Stimulated activated CD4-positive, alpha-beta T cell treated with anti-CD3 and anti-CD28 coated beads, Interleukin-4, amount 100 ng/mL, for 48 hours (primary cell): ENCODE measurements at regions not wholly inside any gene's neighbourhood (a gene's known extent, or its start where the extent isn't known, plus 50 kb on each side); places are given as distances from the start of the nearest gene placed in this dataset.

Experiments
- DNase-seq, 2 donors: peaks; one replicate each; pipeline ENCODE4 v3.0.0-alpha.2; 2020; ENCODE audit warnings: low read depth in 2 of 2

DNA sequence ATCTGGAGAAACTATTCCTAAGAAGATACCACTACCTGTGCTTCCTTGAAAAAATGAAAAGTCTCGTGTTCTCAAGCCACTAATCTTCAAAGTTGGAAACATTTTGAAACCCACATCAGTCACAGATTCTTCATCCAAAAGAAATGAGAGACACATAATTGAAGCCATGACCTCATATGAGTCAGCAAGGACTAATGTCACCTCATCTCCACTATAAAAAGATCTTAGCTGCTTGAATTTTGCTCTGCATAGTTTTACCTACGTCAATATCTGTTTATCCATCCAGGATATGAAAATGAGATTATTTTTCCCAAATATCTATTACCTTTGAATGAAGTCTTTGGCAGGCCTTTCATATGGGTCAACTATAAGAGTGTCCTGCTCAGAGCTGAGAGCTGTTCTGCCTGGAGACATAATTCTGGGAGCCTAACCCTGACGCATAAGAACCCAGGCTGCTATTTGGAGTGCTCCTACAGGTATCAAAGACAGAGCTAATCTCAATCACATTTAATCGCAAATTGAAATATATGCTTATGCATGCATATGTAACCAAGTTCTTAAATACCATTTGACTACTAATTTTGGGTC is 312.5 kb upstream of the PKN2 start:
- DNase-seq: no peak

- no peak for DNase-seq
Observed at GRCh38 chr1:88375977-88376376, 308.1 kb upstream of the PKN2 start.

DNA sequence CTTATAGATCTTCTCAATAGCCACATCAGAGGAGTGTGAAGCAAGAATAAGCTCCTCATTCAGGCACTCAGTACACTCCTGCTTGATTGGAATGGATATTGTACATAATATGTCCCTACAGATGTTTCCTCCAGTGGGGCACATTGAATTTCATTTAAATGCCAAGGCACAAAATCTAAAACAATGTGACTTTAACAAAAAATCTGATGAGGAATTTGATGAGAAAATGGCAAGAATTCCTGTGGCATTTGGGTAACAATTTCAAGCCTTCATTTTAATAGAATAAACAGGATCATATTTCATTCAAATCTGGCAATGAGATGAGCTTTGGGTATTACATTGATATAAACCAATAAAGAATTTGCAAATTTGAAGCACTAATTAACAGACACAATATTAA is 307.7 kb upstream of the PKN2 start:
- no peak for DNase-seq

GRCh38 chr1:88378560-88378959 is 305.5 kb upstream of the PKN2 start:
- no peak for DNase-seq

- DNase-seq: no peak
Observed at GRCh38 chr1:88394958-88395357, 289.1 kb upstream of the PKN2 start.

DNA sequence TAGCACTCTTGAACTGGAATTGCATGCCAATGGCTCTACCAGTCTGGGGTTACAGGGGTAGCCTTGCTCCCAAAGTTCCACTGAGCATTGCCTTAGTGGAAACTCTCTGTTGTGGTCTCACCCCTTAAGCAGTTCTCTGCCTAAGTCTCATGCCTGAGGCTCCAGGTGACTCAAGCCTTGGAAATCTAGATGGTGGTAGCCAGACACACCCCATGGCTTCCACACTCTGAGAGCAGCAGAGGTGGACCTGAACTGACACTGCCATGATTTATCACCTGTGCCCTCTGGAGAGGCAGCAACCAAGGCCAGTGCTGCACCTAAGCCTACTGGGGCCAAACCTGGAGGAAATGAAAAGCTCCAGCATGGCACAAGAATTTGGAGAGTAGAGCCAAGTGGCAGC is 285.7 kb upstream of the PKN2 start:
- DNase-seq: no peak

GRCh38 chr1:88399690-88400089 is 284.4 kb upstream of the PKN2 start:
- DNase-seq: no peak

DNA sequence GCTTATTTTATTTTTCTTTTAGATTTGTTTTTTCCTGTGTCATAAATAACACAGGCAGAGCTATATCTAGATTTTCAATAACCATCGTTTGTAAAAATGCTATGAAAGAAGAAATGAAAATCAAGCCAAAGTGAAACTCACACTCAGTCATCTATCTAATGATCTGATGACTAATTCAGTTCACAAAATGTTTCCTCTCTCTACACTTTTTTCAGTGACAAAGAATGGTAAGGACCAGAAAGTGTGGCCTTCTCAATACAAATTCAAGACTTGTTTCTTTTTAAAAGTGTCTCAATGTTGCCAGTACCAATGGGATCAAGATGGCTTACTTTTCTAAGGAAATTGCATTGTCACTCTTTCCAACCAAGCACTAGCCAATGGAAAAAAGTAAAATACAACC is 282.8 kb upstream of the PKN2 start:
- no peak for DNase-seq

DNA sequence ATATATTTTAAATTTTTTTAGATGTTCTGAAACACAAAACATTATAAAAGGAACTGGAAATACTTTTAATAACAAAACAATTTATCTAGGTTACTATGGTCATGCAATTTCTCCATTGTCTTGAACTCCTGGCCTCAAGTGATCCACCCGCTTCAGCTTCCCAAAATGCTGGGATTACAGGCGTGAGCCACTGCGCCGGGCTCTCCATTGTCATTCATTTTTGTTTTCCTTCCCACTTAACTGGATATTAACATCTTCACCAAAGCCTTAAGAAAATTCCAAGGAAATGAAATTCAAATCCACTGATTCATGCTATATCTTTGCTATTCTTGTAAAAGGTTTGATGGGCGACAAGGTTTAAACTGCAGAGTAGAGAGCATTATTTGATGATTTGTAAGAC is 279.5 kb upstream of the PKN2 start:
- DNase-seq: no peak

- DNase-seq: no peak
Observed at GRCh38 chr1:88407248-88407647, 276.8 kb upstream of the PKN2 start.

DNA sequence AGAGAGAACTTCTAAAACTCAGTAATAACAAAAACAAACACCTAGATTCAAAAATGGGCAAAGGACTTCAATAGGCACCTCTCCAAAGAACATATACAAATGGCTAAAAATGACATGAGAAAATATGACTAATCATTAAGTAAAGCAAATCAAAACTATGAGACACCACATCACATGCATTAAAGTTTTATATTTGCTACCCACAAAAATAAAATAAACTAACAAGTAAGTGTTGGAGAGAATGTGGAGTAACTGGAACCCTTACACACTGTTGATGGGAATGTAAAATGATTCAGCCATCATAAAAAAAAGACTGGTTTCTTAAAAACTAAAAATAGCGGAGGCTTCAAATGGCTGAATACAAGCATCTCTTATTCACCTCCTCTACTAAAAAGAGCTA is 262.1 kb upstream of the PKN2 start:
- no peak for DNase-seq

- DNase-seq: no peak
Observed at GRCh38 chr1:88433556-88433955, 250.5 kb upstream of the PKN2 start.

DNA sequence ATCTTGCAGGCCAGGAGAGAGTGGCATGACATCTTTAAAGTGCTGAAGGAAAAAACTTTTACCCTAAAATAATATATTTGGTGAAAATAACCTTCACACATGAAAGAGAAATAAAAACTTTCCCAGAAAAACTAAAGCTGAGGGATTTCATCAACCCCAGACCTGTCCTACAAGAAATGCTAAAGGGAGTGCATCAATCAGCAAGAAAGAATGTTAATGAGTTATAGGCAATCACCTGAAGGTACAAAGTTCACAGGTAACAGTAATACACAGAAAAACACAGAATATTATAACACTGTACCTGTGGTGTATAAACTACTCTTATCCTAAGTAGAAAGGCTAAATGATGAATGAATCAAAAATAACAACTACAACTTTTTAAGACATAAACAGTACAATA is 249.2 kb upstream of the PKN2 start:
- DNase-seq: no peak

- DNase-seq: no peak
Observed at GRCh38 chr1:88441022-88441421, 243.1 kb upstream of the PKN2 start.

GRCh38 chr1:88451856-88452255 is 232.2 kb upstream of the PKN2 start:
- DNase-seq: no peak

GRCh38 chr1:88453295-88453694 is 230.8 kb upstream of the PKN2 start:
- no peak for DNase-seq

DNA sequence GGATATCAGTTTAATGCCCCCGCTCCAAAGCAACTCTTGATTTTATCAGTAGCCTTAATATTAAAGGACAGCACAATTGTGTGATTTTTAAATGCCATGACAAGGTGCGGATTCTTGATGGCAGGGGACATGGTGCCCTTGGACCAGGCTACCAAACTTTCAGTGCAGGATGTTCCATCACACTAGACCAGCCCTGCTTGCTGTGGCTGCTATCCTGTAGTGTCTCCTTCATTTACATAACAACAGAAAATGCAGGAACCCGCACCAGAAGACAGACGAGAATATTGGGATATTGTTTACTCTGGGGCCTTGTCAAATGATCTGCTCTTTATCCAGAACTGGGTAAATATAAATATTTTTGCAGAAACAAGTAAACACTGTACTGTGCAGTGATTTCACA is 229.3 kb upstream of the PKN2 start:
- DNase-seq: no peak

DNA sequence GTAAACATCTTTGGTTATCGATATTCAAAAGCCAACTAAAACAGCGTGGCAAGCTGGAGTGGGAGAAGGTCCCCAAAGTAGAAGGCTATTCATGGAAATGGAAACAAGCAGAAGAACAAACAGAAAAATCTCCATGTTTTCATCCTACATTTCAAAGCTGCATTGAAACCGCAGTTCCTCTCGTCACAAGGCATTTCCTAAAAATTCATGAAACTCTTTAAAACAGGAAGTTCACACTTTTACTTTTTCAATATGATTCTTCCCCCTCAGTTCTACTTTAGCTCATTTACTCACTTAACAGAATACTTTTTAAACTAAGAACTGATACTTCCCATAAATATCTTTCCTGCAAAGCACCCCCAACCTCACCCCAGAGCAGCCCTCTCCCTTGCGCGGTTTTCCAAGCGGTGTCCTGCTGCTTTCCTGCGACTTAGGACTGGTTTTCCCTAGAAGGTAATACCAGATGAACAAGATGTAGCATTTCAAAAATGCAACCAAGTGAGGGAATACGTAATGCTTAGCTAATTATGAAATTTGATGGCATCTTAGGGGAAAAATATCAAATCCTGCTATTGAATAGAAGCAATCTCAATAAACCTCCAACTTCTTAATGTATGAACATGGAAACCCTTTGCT is 228.3 kb upstream of the PKN2 start:
- no peak for DNase-seq

DNA sequence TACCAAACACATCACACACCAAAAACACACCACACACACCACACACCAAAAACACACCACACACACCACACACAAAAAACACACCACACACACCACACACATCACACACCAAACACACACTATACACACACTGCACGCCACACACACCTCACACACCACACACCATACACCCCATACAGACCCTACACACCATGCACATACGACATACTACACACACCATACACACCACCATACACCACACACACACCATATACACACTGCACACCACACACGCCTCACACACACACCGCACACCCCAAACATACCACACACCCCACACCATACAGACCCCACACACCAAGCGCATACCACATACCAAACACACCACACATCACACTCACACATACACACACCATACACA is 226.9 kb upstream of the PKN2 start:
- no peak for DNase-seq

DNA sequence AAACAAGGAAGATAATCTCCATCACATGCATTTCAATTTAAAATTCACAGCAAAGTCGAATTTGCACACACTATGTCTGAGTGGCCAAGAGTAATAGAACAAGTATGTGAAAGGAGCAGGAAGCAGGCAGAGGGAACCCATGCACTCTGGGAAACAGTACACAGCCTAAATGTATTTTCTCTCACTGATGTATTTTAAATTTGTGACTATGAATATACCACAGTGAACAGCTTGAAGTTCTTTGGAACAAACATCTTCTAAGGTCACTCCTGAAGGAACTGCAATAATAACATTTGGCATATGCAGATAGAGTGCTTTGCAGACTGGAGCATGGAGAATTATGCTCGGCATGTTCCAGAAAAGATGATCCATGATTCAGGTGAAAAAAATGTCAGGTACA is 223.1 kb upstream of the PKN2 start:
- DNase-seq: no peak

- no peak for DNase-seq
Observed at GRCh38 chr1:88462096-88462487, 222.0 kb upstream of the PKN2 start.

DNA sequence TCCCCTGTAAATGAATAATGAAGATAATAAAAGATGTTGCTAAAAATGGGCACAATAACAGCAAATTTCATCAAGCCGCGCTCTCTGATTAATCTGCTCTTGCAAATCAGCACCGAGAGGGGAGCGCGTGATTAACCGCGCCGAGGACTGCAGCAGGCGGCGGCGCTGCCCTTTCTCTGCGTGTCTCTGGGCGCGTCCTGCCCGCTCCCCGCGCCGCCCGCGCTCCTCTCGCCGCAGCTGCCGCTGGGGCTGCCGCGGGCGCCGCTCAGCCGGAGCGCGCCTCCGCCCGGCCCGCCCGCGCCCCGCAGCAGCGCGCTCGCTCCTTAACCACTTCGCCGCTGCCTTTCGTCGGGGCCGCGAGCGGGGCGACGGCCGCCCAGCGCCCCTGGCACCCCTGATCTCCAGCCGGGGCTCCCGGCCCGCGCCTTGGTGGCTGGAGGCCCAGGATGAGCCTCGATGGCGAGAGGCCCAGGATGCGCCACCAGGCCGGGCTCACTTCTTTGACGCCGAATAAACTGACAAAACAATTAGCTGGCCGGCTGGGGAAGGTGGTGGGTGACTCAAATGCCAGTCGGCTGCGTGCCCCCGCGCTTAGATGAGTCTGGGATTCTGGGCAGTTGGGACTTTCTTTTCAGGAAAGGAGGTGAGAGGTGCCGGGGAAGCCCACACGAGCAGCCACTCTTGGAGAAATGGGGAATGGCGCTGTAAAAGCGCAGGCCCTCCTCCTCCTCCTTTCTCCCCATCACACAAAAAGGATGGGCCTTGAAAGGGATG is 221.4 kb upstream of the PKN2 start:
- no peak for DNase-seq

DNA sequence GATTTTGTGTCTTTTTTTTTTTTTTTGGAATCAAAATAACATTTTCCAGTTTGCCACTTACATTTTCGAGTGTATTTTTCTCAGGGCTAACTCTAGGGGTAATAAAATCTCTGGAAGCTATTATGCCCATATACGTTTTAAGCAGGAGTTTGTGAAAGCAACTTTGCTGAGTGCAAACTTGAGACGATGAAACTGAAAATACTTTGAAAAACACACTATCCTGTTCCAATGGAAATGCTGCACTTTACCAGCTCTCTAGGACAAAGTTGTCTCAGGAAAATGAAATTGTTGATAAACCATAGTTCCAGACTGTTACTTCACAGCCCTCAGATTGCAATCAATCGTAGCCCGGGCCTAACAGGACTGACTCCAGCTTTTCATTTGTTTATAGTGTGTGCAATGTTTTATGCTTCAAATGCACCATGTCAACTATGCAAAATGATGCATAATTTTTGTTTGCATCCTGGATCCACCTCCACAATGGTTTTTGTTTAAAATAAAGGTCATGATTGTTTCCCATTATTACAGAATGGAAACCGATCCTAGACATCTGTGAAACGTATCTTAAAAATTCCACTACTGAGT is 220.6 kb upstream of the PKN2 start:
- no peak for DNase-seq
